Gastroesophageal sphincter (tissue), 3 donors: ENCODE measurements at regions not wholly inside any gene's neighbourhood (a gene's known extent, or its start where the extent isn't known, plus 50 kb on each side); places are given as distances from the start of the nearest gene placed in this dataset.

ENCODE experiments used
- EP300 ChIP-seq: sonication (generic); formaldehyde crosslinking; IDR thresholded peaks from one replicate; pipeline ENCODE4 v1.6.1; 2017; ENCODE audit warnings: antibody characterized with exemption, mild to moderate bottlenecking
- POLR2A ChIP-seq, 2 donors: fragments of 450-650 bp; IDR thresholded peaks; one replicate each; pipeline ENCODE4 v1.6.1; 2017; ENCODE audit warnings: antibody characterized with exemption in 2 of 2, mild to moderate bottlenecking in 2 of 2, moderate library complexity in 1 of 2
- POLR2AphosphoS5 ChIP-seq: sonication (generic); formaldehyde crosslinking; IDR thresholded peaks from one replicate; pipeline ENCODE4 v1.6.1; 2017; ENCODE audit warnings: antibody characterized with exemption
- TF ChIP-seq, protein P1 (sequence below), 4 experiments: fragments of 200-600 bp in 2 of 4; fragments of 450-650 bp in 2 of 4; sonication (generic) in 1 of 4; IDR thresholded peaks; one replicate each; pipeline ENCODE4 v1.5.1; 2017 to 2019; ENCODE audit warnings: antibody characterized with exemption in 4 of 4, mild to moderate bottlenecking in 2 of 4, moderate library complexity in 2 of 4

- TF ChIP-seq, protein P1, sequence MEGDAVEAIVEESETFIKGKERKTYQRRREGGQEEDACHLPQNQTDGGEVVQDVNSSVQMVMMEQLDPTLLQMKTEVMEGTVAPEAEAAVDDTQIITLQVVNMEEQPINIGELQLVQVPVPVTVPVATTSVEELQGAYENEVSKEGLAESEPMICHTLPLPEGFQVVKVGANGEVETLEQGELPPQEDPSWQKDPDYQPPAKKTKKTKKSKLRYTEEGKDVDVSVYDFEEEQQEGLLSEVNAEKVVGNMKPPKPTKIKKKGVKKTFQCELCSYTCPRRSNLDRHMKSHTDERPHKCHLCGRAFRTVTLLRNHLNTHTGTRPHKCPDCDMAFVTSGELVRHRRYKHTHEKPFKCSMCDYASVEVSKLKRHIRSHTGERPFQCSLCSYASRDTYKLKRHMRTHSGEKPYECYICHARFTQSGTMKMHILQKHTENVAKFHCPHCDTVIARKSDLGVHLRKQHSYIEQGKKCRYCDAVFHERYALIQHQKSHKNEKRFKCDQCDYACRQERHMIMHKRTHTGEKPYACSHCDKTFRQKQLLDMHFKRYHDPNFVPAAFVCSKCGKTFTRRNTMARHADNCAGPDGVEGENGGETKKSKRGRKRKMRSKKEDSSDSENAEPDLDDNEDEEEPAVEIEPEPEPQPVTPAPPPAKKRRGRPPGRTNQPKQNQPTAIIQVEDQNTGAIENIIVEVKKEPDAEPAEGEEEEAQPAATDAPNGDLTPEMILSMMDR (IDR thresholded peaks at IDR 0.05), result no peak
- TF ChIP-seq POLR2A (IDR thresholded peaks at IDR 0.05), result no peak
- no peak for TF ChIP-seq POLR2AphosphoS5
- no peak for TF ChIP-seq EP300
Measured at GRCh38 chr1:74822851-74823401, 90.0 kb downstream of the TYW3 start.
